NT2/D1 (cell line): ENCODE measurements at regions not wholly inside any gene's neighbourhood (a gene's known extent, or its start where the extent isn't known, plus 50 kb on each side); places are given as distances from the start of the nearest gene placed in this dataset.
"Not testable (repeated sequence)": the region's sequence is repeated elsewhere in the genome, so short reads cannot be mapped to it uniquely, and the experiment has no call there.

ENCODE experiments used
- DNase-seq: peaks from one replicate; pipeline ENCODE4 v3.0.0-alpha.2; 2011; ENCODE audit warnings: low read depth, low spot score
- H3K27me3 ChIP-seq: 2 replicates; pipeline ENCODE4 v1.6.0; 2011; ENCODE audit warnings: mild to moderate bottlenecking; ENCODE audit not compliant: insufficient read length, insufficient read depth
- H3K36me3 ChIP-seq: 2 replicates; pipeline ENCODE4 v1.6.1; 2011; ENCODE audit warnings: mild to moderate bottlenecking, low read length, mixed read lengths; ENCODE audit not compliant: insufficient read depth, insufficient read length
- H3K4me1 ChIP-seq: 2 replicates; pipeline ENCODE4 v1.5.1; 2011; ENCODE audit not compliant: insufficient read depth, insufficient read length
- H3K4me3 ChIP-seq: 2 replicates; pipeline ENCODE4 v1.5.1; 2011; ENCODE audit warnings: low read depth; ENCODE audit not compliant: insufficient read length
- H3K9ac ChIP-seq: 2 replicates; pipeline ENCODE4 v1.6.0; 2011; ENCODE audit warnings: low read depth; ENCODE audit not compliant: insufficient read length
- H3K9me3 ChIP-seq: 2 replicates; pipeline ENCODE4 v1.5.1; 2011; ENCODE audit warnings: mild to moderate bottlenecking, low read length; ENCODE audit not compliant: insufficient read depth
- SUZ12 ChIP-seq: IDR thresholded peaks from 2 replicates; pipeline ENCODE4 v1.6.1; 2011; ENCODE audit not compliant: insufficient read length, insufficient read depth; ENCODE audit errors: extremely low read depth
- YY1 ChIP-seq: IDR thresholded peaks from 2 replicates; pipeline ENCODE4 v1.6.1; 2011; ENCODE audit not compliant: insufficient read length, insufficient read depth
- ZNF274 ChIP-seq: IDR thresholded peaks from 2 replicates; pipeline ENCODE4 v1.6.1; 2011; ENCODE audit warnings: mild to moderate bottlenecking, low read depth, low read length

DNA sequence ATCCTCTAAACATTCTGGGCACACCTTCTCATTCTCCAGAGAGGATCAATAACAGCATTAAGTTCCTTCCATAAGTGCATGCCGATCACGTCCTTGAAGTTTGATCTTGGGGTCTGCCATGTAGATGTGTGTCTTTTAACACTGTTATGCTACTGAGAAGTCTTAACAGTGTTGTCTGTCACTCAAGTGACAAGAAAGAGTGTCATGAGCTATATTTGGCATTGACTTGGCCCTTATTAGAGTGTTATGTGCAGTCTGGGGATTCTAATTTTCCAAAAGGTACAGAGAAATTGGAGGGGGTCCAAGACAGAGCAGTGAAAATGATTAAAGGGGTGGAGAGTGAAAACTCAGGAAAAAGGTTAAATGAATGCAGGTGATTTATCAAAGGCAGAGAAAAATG lies 107.1 kb upstream of the OPCML start:
- no peak for DNase-seq
- TF ChIP-seq ZNF274 (no peak), YY1 (no peak), SUZ12 (no peak)

DNA sequence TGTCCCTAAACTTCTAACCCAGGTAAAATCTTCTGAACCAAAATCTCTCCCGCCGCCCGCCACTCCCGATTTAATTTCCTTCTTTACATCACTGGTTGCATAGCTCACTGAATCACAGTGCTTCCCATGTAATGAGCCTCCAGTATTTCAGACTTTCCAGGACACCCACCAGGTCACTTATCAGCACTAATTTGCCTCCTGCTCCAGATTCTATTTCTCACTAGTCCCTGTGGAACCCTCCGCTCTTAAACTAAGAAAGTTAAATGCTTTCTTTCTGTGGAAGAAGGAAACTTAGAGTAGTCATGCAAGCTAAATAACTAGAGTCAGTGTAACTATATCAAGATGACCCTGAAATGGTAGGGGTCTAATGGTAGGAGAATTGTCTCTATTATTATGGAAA lies 106.6 kb upstream of the OPCML start:
- Histone ChIP-seq H3K27me3 (no peaks in the 10 kb centered on the region), H3K36me3 (no peaks in the 10 kb centered on the region), H3K4me1 (peaks cover 2% of the 10 kb centered on the region), H3K4me3 (no peak overlapping the region), H3K9me3 (no peaks in the 10 kb centered on the region; the same call in 1 of the 2 replicates), H3K9ac (no peak overlapping the region)
- no peak for DNase-seq
- TF ChIP-seq YY1: no peak
- no peak for TF ChIP-seq SUZ12
- TF ChIP-seq ZNF274: no peak

More for the DNA sequence above, 107.1 kb upstream of the OPCML start:
- no peak overlapping the region for H3K9ac ChIP-seq
- no peaks in the 10 kb centered on the region for H3K36me3 ChIP-seq
- no peaks in the 10 kb centered on the region for H3K9me3 ChIP-seq
- no peaks in the 10 kb centered on the region for H3K27me3 ChIP-seq
- H3K4me1 ChIP-seq: peaks cover 2% of the 10 kb centered on the region
- H3K4me3 ChIP-seq: no peak overlapping the region

DNA sequence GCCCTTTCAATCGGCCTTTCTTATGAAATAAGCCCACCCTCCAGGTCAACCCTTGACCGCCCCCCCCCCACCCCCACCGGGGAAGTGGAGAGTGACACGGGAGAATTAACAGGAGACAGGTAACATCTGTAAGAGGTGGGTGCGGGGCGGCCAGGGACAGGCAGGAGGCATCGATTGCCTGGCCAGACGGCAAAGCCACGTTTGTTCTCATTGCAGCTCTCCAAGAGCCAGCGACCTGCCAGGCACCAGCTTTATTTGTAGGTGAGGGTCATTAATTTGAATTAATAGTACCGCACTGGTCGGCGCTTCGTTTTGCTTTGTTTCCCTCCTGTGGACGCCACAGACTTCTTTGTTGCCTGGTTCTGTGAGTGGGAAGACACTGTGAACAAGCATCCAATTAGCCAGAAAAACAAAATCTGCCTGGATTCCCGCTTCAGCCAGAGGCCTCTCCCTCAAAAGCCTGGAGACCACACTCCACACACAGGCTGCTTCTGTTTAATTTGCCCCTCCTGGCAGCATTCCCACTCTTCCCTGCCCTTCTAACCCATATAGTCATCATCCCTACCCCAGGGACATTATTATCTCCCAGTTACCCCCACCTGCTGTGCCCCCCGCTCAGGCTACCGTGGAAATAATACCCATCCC lies 104.5 kb upstream of the OPCML start:
- H3K9ac ChIP-seq: no peak overlapping the region
- peaks cover 2% of the 10 kb centered on the region for H3K4me1 ChIP-seq
- no peaks in the 10 kb centered on the region; the same call in 1 of the 2 replicates for H3K9me3 ChIP-seq
- H3K36me3 ChIP-seq: no peaks in the 10 kb centered on the region
- H3K27me3 ChIP-seq: no peaks in the 10 kb centered on the region
- no peak for DNase-seq
- no peak overlapping the region for H3K4me3 ChIP-seq
- TF ChIP-seq YY1 (no peak), ZNF274 (no peak), SUZ12 (no peak)

DNA sequence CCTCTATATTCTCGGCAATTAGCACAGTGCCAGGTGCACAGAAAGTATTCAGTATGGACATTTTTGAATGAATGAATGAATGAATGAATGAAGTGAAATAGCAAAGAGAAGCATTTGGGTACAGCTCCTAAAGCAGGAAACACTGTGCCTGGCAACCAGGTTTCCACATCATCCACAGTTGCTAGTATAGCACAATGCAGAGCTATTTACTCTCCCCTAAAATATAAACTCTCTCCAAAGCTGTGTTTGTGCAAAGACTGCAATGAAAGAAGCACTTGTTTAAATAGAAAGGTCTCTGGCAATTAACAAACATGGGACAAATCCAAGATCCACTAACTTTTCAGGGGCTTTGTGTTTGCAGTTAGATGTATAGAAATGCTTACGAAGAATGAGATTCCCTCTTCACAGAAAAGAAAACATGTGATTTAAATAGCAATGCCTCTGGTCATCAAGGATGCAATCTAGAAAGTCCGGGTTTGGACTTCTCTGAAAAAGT lies 103.0 kb upstream of the OPCML start:
- Histone ChIP-seq H3K4me3 (no peak overlapping the region), H3K9me3 (no peaks in the 10 kb centered on the region; the same call in 1 of the 2 replicates), H3K4me1 (peaks cover 2% of the 10 kb centered on the region), H3K9ac (no peak overlapping the region), H3K27me3 (no peaks in the 10 kb centered on the region), H3K36me3 (no peaks in the 10 kb centered on the region)
- no peak for TF ChIP-seq SUZ12
- TF ChIP-seq YY1: no peak
- TF ChIP-seq ZNF274: no peak
- no peak for DNase-seq

DNA sequence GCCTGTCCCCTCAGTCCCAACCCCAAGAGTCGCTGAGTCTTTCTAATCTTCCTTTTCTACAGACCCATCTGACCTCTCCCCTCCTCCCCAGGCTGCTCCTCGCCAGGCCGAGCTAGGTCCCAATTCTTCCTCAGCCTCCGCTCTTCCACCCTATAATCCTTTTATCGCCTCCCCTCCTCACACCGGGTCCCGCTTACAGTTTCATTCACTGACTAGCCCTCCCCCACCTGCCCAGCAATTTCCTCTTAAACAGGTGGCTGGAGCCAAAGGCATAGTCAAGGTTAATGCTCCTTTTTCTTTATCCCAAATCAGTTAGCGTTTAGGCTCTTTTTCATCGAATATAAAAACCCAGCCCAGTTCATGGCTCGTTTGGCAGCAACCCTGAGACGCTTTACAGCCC lies 96.1 kb upstream of the OPCML start:
- H3K4me1 ChIP-seq, H3K9ac ChIP-seq, H3K36me3 ChIP-seq, DNase-seq, H3K9me3 ChIP-seq, H3K27me3 ChIP-seq, H3K4me3 ChIP-seq: not testable (repeated sequence)

DNA sequence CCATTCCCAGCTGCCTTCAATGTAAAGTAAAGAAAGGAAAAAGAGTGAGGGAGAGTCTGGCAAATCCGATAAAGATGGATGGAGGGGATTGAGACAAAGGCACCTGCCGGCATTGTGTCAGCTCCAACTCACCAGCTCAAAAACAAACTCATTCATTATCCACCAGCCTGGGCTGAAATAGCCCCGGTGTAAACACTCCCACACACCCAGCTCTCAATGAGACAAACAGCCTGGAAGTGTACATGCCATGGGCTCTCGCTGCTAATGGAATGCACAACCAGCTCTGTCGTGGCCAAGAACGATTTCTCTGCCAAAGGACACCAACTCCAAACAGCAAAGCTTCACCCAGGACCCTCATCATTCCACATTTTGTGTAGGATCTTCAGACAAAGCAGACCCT lies 89.3 kb upstream of the OPCML start:
- no peak for DNase-seq
- Histone ChIP-seq H3K4me1 (no peaks in the 10 kb centered on the region), H3K4me3 (no peak overlapping the region), H3K9me3 (no peaks in the 10 kb centered on the region), H3K9ac (no peak overlapping the region), H3K27me3 (no peaks in the 10 kb centered on the region), H3K36me3 (no peaks in the 10 kb centered on the region)
- no peak for TF ChIP-seq SUZ12
- no peak for TF ChIP-seq YY1
- TF ChIP-seq ZNF274: no peak

DNA sequence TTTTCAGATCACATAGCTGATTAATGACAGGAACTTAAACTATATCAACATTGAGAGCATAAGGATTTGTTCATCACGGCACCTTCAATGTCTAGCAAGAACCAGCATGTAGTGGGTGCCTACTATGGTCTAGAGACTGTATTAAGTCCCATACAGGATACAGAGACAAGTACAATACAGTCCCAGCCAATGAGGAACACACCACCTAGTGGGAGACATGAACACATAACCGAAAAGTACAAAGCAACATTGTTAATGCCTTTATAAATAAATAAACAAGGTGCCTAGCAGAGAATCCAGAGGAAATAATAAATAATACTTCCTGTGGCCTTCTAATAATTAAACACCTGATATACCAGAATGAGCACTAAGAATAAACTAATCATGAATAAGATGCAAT lies 87.7 kb upstream of the OPCML start:
- Histone ChIP-seq H3K36me3 (no peaks in the 10 kb centered on the region), H3K4me3 (no peak overlapping the region), H3K27me3 (no peaks in the 10 kb centered on the region), H3K9me3 (no peaks in the 10 kb centered on the region), H3K9ac (no peak overlapping the region), H3K4me1 (no peaks in the 10 kb centered on the region)
- no peak for TF ChIP-seq ZNF274
- no peak for TF ChIP-seq YY1
- TF ChIP-seq SUZ12: no peak
- no peak for DNase-seq
